HG02798 (cell line): ENCODE measurements at regions not wholly inside any gene's neighbourhood (a gene's known extent, or its start where the extent isn't known, plus 50 kb on each side); places are given as distances from the start of the nearest gene placed in this dataset.
"Not testable (repeated sequence)": the region's sequence is repeated elsewhere in the genome, so short reads cannot be mapped to it uniquely, and the experiment has no call there.

Experiments used
- ATAC-seq: cut with Tn5 transposase; IDR thresholded peaks from one replicate; pipeline ENCODE4 v1.9.1; 2021; ENCODE audit warnings: mild to moderate bottlenecking; ENCODE audit not compliant: unreplicated experiment, poor library complexity

GRCh38 chr6:151671195-151671594 lies 136.3 kb upstream of the ESR1 start:
- no peak for ATAC-seq

DNA sequence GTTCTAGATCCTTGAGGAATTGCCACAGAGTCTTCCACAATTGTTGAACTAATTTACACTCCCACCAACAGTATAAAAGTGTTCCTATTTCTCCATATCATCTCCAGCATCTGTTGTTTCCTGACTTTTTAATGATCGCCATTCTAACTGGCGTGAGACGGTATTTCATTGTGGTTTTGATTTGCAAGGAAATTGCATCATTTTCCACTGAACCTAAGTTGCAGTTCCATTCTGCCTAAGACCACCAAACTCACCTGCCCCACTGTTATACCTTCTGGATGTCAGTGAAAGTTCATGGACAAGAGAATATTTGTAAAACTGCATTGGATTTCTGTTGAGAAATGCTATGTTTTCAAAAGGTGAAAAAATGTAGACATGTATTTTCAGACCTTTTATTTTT lies 132.9 kb upstream of the ESR1 start:
- no peak for ATAC-seq

- ATAC-seq, result peak; percentile 93
Observed at GRCh38 chr6:151675746-151676459, 131.6 kb upstream of the ESR1 start.

GRCh38 chr6:151676460-151676945 lies 131.0 kb upstream of the ESR1 start:
- peak; percentile 9 for ATAC-seq

GRCh38 chr6:151677404-151677803 lies 130.1 kb upstream of the ESR1 start:
- no peak for ATAC-seq

DNA sequence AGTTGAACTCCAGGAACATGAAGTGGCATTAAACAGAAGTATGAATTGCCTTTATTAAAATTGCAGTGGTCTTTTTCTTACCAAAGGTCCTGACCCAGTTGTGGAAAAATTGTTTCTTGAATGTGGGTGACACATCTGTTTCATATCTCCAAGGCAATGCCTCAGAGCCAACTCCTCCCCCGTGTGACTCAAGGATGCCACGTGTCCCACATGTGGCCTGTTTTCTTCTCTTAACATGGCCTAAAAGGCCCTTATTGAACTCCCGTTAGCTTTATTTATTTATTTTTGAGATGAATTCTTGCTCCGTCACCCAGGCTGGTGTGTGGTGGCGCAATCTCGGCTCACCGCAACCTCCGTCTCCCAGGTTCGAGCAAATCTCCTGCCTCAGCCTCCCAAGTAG lies 128.4 kb upstream of the ESR1 start:
- no peak for ATAC-seq

DNA sequence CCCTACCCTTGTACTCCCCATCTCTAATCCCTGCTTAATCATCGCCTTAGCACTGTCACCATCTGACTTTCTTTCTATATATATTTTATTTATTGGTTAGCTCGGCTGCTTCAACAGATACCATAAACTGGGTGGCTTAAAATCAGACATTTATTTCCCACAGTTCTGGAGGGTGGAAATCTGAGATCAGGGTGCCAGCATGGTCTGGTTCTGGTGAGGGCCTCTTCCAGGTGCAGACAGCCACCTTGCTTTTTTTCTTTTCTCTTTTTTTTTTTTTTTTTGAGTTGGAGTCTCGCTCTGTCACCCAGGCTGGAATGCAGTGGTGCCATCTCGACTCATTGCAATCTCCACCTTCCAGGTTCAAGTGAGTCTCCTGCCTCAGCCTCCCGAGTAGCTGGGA lies 127.5 kb upstream of the ESR1 start:
- no peak for ATAC-seq

- no peak for ATAC-seq
Observed at GRCh38 chr6:151680846-151681432, 126.5 kb upstream of the ESR1 start.

DNA sequence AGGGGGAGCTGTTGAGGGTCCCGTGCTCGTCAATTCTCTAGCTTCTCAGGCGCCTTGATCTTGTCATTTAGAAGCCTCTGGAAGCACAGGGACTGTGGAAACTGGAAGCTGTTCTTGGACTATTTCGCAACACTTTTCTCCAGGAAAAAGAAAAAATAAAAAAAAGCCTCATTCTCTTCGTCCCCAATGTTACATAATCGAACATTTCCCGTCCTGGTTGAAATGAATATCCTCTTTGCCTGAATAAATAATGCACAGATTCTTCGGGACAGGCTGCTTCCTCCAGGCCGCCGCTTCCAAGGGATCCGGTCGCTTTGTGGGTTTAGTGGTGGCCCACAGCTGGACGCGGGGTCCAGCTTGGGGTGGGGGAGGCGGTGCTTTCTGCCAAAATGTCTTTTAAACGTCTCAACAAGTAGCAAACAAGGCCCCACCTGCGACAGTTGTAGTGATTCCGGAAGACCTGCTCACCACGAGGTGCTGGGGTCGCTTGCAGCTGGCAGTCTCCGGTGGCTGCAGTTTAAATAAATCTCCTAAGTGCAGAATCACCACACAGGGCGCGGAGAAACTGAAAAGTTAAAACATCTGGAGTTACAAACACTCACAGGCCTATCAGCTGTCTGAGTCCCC lies 125.9 kb upstream of the ESR1 start:
- ATAC-seq, result no peak

DNA sequence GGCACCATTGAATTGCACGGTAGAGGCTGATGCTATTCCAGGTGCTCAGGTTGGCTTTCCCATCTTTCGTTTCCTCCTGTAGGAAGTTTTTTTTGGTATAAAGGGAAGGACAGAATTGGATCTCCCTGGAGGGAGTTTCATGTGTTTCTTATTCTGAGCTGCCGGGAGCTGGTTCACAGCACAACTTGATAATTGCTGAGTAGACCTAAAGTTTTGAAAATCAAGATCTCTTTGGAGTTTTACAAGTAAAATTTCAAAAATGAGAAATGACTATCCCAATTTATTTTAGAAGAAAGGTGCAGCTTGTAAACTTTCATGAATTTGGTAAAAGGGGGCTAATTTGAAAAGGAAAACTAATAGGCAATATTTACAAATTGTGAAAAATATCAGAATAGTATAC lies 125.2 kb upstream of the ESR1 start:
- no peak for ATAC-seq

- no peak for ATAC-seq
Observed at GRCh38 chr6:151682922-151683321, 124.6 kb upstream of the ESR1 start.

DNA sequence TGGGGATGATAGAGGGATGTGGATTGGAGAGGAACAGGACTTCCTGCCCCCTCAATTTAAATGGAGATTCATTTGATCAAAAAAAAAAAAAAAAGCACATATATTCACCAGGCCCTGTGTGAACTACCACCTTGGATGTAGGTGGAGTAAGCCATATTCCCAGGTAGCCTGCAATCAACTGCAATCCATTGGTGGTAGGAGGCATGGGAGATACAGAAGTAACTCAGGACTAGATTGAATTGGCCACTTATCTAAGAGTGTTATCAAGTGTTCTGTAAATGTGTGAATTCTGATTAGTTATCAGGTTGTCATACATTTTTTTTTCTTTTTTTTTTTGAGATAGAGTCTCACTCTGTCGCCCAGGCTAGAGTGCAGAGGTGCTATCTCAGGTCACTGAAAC lies 124.1 kb upstream of the ESR1 start:
- no peak for ATAC-seq

GRCh38 chr6:151689499-151690201 lies 117.8 kb upstream of the ESR1 start:
- ATAC-seq, result no peak

- peak; percentile 29 for ATAC-seq
Observed at GRCh38 chr6:151690303-151690702, 117.2 kb upstream of the ESR1 start.

DNA sequence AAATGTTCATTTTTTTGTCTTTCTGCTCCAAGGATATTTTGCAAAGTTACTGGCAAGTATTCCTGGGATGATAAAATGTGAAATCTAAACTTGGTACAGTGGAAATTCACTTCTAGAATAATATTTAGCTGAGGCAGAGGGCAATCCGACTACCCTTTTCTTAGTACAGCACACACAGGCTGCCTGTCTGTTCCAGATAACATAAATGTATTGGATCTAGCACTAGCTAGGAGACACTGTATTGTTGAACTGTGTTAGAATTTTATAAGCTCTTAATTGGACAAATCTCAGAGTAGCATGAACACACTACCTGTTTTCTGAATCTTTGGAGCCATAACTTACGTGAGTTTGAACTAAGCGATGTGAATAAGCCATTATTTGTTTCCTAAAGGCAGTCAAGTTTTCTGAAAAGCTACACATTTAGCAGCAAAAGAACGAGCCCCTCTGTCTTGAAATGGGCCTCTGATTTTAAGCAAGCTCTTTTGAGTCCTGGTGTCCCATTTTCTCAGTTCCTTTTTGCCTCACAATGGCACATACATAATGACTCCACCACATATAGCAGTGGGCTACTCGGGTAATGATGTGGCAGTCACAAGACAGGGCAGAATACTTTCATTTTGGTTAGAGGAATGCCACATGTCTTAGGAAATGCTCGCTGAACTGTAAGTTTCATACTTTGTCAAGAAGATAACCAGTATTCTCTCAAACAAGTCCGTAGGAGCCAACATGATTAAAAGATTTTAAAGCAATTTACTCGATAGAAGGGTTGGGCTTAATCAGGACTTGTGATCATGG lies 116.5 kb upstream of the ESR1 start:
- peak; percentile 96 for ATAC-seq

GRCh38 chr6:151692216-151692615 lies 115.3 kb upstream of the ESR1 start:
- no peak for ATAC-seq

DNA sequence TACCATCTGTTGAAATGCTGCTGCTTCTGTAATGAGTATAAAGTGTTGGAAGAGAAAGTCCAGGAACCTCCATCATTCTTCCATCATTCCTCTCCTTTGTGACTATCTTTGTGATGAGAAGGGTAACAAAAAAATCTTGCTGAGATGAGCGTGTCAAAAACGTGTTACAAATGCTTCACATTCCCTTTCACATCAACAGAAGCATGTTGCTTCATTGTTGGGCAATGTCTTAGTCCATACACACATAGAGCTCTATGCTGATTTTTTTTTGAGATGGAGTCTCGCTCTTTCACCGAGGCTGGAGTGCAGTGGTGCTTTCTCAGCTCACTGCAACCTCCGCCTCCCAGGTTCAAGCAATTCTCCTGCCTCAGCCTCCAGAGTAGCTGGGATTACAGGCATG lies 114.1 kb upstream of the ESR1 start:
- no peak for ATAC-seq

GRCh38 chr6:151695156-151695555 lies 112.3 kb upstream of the ESR1 start:
- ATAC-seq, result no peak

GRCh38 chr6:151696302-151696701 lies 111.2 kb upstream of the ESR1 start:
- not testable (repeated sequence) for ATAC-seq
